ENCODE measurements at regions not wholly inside any gene's neighbourhood (a gene's known extent, or its start where the extent isn't known, plus 50 kb on each side); places are given as distances from the start of the nearest gene placed in this dataset.

DNA sequence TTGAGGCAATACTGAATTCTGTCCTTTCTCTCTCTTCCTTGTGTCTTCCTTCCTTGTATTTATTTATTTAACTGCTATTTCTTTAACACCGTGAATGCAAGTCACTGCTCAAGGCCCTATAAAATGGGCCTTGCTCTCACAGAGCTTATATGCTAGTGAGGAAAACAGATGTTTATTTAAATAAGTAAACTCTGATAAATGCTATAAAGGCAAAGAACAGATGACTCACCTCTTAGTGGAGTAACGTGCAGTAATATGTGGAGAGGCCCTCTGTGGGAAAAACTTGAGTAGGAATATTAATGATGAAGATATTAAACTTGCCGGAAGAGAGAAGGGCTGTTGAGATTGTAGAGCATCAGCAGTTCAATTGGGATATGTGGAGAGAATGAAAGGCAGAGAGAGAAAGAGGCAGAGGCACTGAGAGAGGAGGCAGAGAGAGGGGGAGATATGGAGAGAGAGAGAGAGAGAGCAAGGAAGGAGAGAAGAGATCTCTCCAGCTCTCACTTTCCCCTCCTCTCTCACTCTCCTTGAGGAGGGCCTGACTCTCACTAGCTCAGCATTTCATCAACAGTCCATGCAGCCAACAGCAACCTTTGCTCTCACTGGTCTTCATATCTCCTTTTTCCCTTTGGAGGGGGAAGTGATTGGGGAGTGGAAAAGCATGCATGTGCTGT is 322.2 kb downstream of the LMX1A start:
- in situ Hi-C loops (cut with HindIII; ENCODE audit: low sequenced_read_pairs) = no loop called here

DNA sequence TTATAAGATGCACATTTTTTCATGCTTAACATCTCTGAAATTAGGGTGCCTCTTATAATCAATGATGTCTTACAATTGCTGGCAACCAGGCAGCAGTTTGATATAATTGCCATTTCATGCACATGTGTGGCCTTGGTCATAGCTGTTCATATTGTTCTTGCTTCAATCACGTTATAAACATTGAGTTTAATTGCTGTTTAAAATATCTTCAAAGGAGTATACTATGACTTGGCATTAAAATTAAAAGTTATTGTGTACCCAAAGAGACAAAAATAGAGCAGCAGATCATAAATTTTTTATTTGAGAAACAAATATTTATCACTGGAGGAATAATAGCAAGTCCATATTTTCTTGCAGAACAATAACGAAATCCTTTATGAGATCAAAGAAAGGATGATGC is 325.5 kb downstream of the LMX1A start:
- in situ Hi-C loops (cut with HindIII; ENCODE audit: low sequenced_read_pairs) = no loop called here

- in situ Hi-C loops (cut with HindIII; ENCODE audit: low sequenced_read_pairs) = no loop called here
Measured at GRCh38 chr1:165025805-165026204, 330.7 kb downstream of the LMX1A start.

DNA sequence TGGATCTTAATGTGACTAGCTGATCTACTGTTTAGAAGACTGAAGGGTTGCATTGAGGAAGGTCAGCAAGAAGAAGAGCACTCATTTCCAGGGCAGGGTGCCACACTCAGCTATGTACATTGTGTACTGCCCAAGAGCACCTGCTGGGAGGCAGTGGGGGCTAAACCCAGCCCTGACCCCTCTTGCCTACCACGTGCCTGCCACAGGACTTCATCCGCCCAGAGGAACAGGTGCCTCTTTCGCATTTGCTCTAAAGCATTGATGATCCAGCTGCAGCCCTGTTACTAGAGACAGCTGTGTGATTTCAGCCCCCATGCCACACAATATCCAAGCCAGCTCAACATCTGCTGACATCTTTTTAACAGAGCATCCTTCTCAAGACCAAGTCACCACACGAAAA is 341.8 kb downstream of the LMX1A start:
- in situ Hi-C loops (cut with HindIII; ENCODE audit: low sequenced_read_pairs) = no loop called here

GRCh38 chr1:165011991-165012531 is 344.5 kb downstream of the LMX1A start:
- in situ Hi-C loops (cut with HindIII; ENCODE audit: low sequenced_read_pairs) = no loop called here

- in situ Hi-C loops (cut with HindIII; ENCODE audit: low sequenced_read_pairs) = no loop called here
Measured at GRCh38 chr1:165011186-165011585, 345.3 kb downstream of the LMX1A start.

GRCh38 chr1:165010418-165011070 is 346.0 kb downstream of the LMX1A start:
- in situ Hi-C loops (cut with HindIII; ENCODE audit: low sequenced_read_pairs) = no loop called here

DNA sequence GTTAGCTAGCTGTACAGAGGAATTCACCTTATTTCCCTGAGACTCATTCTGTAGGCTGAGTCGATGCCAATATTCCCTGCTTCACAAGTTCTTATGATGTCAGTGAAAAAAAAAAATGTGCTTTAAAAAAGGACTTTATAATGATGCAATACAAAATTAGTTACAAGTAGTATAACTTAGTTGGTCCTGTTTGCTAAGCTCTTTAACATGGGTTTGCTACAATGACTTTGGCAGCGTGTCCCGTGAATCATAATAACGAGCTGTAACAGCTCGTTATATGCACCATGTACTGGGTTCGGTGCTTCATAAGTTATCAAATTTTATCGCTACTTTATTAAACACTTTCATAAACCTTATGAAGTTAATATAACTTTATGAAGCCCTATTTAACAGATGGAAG is 349.7 kb downstream of the LMX1A start:
- in situ Hi-C loops (cut with HindIII; ENCODE audit: low sequenced_read_pairs) = no loop called here

DNA sequence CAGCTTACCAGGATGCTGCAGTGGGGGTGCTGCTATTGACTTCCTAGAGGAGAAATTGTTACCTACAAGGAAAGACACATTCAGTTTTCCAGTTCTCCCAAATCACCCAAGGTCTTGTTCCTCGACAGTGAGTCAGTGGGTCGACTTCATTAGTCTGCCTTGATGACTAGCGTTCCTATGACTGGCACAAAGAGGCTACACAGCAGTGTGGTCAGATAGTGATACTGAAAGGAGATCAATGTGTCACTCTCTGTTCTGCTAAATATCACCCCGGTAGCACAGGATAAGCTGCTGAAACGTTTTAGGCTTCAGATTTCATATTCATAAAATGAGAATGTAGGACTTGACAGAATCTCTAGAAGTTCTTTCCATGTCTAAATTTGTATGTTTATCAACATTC is 357.4 kb downstream of the LMX1A start:
- in situ Hi-C loops (cut with HindIII; ENCODE audit: low sequenced_read_pairs) = no loop called here

DNA sequence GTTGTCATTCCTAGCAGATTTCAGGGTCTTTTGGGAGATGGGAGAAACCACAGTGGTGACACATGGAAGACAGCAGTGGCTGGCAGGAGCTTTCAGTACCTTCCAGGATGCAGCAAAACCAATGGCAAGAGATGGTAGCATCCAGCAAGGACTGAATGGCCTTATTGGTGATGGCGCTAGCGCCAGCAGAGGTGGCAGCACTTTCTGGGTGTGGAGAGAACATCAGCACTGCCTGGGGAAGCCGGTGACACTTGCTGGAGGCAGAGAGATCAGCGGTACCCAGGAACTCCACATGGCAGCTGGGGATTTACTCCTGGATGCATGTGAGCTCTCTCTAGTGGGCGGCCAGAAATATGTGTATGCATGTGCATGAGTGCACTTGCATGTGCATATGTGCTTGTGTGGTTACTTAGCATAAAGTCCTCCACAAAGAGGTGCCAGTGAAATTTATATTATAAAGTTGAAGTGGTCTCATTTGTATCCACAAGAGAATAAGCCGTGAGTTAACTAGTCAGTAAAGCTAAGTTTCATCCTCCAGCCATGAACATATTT is 364.7 kb downstream of the LMX1A start:
- in situ Hi-C loops (cut with HindIII; ENCODE audit: low sequenced_read_pairs) = no loop called here

GRCh38 chr1:164983023-164983650 is 373.4 kb downstream of the LMX1A start:
- in situ Hi-C loops (cut with HindIII; ENCODE audit: low sequenced_read_pairs) = no loop called here

GRCh38 chr1:164982545-164982944 is 374.0 kb downstream of the LMX1A start:
- in situ Hi-C loops (cut with HindIII; ENCODE audit: low sequenced_read_pairs) = no loop called here

DNA sequence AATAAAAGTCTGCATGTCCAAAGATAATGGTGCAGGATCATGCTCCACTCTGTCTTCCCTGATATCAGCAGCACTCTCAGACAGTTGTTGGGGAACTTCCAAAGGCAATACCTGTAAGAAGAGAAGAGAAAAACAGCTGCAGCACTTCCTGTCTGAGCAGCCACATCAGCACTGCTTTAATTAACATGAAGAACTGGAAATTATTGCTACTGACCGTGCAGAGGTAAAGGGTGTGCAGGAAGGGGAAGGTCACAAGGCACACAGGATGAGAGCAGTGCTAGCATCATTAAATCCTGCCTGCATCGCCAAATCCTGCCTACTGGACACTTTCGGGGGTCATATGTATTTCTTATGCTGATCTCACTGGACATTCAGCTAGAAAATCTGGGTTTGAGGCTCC is 379.0 kb downstream of the LMX1A start:
- in situ Hi-C loops (cut with HindIII; ENCODE audit: low sequenced_read_pairs) = no loop called here

GRCh38 chr1:164971921-164972415 is 384.5 kb downstream of the LMX1A start:
- in situ Hi-C loops (cut with HindIII; ENCODE audit: low sequenced_read_pairs) = no loop called here

DNA sequence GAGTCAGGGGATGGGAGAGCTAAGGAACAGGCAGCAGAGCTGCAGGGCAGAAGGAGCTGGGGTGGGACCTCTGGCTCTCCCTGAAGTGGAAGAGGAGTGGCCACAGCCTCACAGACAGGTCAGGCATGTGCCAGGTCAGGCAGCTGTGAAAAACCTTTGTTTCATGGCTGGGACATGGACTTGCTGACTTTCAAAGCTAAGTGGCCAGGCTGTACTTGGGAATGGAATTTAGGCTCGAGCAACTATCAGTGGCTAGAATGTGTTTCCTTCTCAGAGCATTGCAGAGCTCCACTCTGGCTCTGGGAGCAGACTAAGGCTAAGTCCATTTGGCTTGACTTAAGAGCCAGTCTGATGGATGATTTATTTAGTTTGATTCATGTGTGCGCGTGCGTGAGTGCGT is 385.1 kb downstream of the LMX1A start:
- in situ Hi-C loops (cut with HindIII; ENCODE audit: low sequenced_read_pairs) = no loop called here

DNA sequence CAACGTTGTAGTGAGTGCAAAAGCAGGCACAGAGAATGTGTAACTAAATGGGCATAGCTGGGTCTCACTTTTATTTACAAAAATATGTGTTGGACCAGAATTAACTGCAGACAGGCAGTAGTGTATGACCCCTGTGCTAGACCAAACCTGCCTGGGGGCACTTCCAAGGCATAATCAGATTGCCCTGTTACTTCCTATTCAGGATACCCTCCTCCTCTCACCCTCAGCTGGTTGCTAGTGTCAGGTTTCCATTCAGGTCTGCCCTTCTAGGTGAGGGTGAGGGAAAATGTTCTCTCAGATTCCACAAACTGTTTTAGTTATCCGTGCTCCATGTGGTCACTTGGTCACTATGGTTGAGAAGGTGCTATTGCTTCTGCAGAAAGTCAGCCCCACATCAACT is 387.3 kb downstream of the LMX1A start:
- in situ Hi-C loops (cut with HindIII; ENCODE audit: low sequenced_read_pairs) = no loop called here

DNA sequence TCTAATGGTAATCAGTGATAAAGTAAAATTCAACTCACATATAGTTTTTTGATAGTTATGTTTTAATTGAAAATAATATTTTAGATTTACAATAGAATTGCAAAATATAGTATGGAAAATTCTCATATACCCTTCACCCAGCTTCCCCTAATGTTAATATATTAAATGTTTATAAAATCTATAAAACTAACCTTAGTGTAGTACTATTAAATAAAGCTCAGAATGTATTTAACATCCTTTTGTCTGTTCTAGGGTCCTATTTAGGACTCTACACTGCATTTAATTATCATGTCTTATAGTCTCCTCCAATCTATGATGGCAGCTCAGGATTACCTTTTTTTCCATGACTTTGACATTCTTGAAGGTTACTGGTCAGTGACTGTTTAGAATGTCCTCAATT is 389.2 kb downstream of the LMX1A start:
- in situ Hi-C loops (cut with HindIII; ENCODE audit: low sequenced_read_pairs) = no loop called here

GRCh38 chr1:164961715-164962114 is 394.8 kb downstream of the LMX1A start:
- in situ Hi-C loops (cut with HindIII; ENCODE audit: low sequenced_read_pairs) = no loop called here

DNA sequence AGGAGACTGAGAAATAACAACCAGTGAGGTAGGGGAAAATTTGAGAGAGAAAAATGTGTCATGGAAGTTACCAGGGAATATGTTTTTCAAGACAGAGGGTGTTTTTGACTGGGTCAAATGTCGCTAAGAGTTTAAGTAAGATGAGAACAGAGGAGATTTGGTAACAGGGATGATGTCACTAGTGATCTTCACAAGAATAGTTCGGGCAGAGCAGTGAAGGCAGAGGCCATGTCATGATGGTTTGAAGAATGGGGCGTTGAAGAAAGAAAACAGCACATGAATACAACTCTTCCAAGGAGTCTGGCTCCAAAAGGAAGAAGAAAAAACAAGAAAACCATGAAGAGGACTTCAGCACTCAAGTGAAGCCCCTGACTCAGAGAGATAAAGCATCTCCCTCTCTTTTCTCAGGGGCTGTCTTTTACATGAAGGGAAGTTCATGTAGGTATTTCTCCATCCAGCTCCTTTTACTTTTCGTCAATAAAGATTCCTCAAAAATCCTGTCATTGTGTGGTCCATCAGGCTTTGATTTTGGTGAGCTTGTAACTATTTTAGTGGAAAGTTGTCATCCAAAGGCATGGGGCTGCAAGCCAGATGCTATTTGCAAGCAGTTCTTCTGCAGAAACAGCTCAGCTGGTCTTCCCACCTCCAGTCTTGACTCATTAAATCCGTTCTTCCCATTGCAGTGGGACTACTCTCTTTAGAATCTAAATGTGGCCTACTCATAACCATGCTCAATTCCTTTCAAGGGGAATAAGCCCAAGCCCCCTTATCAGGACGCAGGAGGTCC is 397.3 kb downstream of the LMX1A start:
- in situ Hi-C loops (cut with HindIII; ENCODE audit: low sequenced_read_pairs) = no loop called here

GRCh38 chr1:164953815-164954214 is 394.8 kb downstream of the PBX1 start:
- in situ Hi-C loops (cut with HindIII; ENCODE audit: low sequenced_read_pairs) = no loop called here

DNA sequence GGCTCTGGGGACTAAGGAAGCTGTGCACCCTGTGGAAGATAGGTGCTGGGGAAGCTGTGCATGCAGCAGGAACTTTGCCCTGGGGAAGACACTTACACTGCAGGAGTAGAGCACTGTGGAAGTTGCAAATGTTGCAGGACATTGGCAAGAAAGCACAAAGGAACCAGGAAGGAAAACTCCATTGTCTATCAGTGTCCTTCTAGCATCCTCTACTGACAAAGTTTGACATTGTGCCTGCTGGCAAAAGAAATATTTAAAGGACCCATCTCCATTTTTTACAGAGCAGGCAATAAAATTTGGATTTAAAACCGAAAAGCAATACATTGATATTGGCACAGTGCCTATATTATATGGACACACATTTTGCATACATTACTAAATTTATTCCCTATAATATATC is 394.1 kb downstream of the PBX1 start:
- in situ Hi-C loops (cut with HindIII; ENCODE audit: low sequenced_read_pairs) = no loop called here

Data from endothelial cell of hepatic sinusoid (primary cell).